SU-DHL-6 (cell line): ENCODE measurements at regions not wholly inside any gene's neighbourhood (a gene's known extent, or its start where the extent isn't known, plus 50 kb on each side); places are given as distances from the start of the nearest gene placed in this dataset.
"Not testable (repeated sequence)": the region's sequence is repeated elsewhere in the genome, so short reads cannot be mapped to it uniquely, and the experiment has no call there.

Source experiments
- H2AFZ ChIP-seq: fragments of 200-600 bp; sonication (generic); 2 replicates; pipeline ENCODE4 v1.6.1; 2014; ENCODE audit warnings: low read depth, mild to moderate bottlenecking, moderate library complexity, mixed read lengths, antibody characterized with exemption, low read length; ENCODE audit not compliant: severe bottlenecking
- H3F3A ChIP-seq: fragments of 200-600 bp; shearing (Covaris generic); 2 replicates; pipeline ENCODE4 v1.6.0; 2016; ENCODE audit warnings: antibody characterized with exemption, mild to moderate bottlenecking; ENCODE audit not compliant: insufficient read depth
- H3K27ac ChIP-seq: fragments of 200-600 bp; sonication (generic); 2 replicates; pipeline ENCODE4 v1.5.1; 2016; ENCODE audit warnings: low read depth, mild to moderate bottlenecking, low read length, moderate library complexity, mixed read lengths
- H3K27me3 ChIP-seq: fragments of 200-600 bp; sonication (generic), shearing (Covaris generic); 2 replicates; pipeline ENCODE4 v1.6.0; 2014; ENCODE audit warnings: mild to moderate bottlenecking, low read length
- H3K36me3 ChIP-seq: fragments of 200-600 bp; sonication (generic); 2 replicates; pipeline ENCODE4 v1.6.1; 2014; ENCODE audit warnings: mild to moderate bottlenecking, low read length, mixed read lengths
- H3K4me2 ChIP-seq: fragments of 300-600, 200-600 bp; shearing (Covaris generic), sonication (generic); 2 replicates; pipeline ENCODE4 v1.6.0; 2014; ENCODE audit warnings: low read length, low read depth, mild to moderate bottlenecking; ENCODE audit not compliant: poor library complexity, severe bottlenecking
- H3K4me3 ChIP-seq: fragments of 200-600 bp; sonication (generic); 2 replicates; pipeline ENCODE4 v1.5.1; 2014; ENCODE audit warnings: antibody characterized with exemption, low read length, mild to moderate bottlenecking, mixed read lengths; ENCODE audit not compliant: insufficient read depth, poor library complexity, severe bottlenecking
- H3K79me2 ChIP-seq: fragments of 200-600 bp; sonication (generic); 2 replicates; pipeline ENCODE4 v1.6.1; 2014; ENCODE audit warnings: mild to moderate bottlenecking, low read length, moderate library complexity; ENCODE audit not compliant: insufficient read depth
- H3K9ac ChIP-seq: fragments of 200-600 bp; sonication (generic); 2 replicates; pipeline ENCODE4 v1.7.0; 2014; ENCODE audit warnings: mild to moderate bottlenecking, low read length
- H3K9me2 ChIP-seq: fragments of 200-600 bp; sonication (generic); replicated peaks from 2 replicates; pipeline ENCODE4 v1.6.1; 2014; ENCODE audit warnings: low read length; ENCODE audit not compliant: insufficient read depth
- H3K9me3 ChIP-seq: fragments of 200-600 bp; sonication (generic); 2 replicates; pipeline ENCODE4 v1.6.1; 2014; ENCODE audit warnings: low read length, mixed read lengths; ENCODE audit not compliant: insufficient read depth
- H4K20me1 ChIP-seq: fragments of 200-600 bp; sonication (generic); 2 replicates; pipeline ENCODE4 v1.6.1; 2014; ENCODE audit warnings: low read depth, mild to moderate bottlenecking, antibody characterized with exemption, low read length, moderate library complexity, mixed read lengths
- EZH2phosphoT487 ChIP-seq: fragments of 200-600 bp; sonication (generic), shearing (Covaris generic); conservative IDR thresholded peaks from 2 replicates; pipeline ENCODE4 v1.6.1; 2018; ENCODE audit warnings: mild to moderate bottlenecking, antibody characterized with exemption, low read length, moderate library complexity, mixed read lengths
- TF ChIP-seq, protein P1 (sequence below): fragments of 200-600 bp; sonication (generic); IDR thresholded peaks from one replicate; pipeline ENCODE4 v1.5.1; 2017; ENCODE audit warnings: antibody characterized with exemption, mild to moderate bottlenecking, low read length, moderate library complexity; ENCODE audit not compliant: insufficient read depth, poor library complexity, severe bottlenecking

DNA sequence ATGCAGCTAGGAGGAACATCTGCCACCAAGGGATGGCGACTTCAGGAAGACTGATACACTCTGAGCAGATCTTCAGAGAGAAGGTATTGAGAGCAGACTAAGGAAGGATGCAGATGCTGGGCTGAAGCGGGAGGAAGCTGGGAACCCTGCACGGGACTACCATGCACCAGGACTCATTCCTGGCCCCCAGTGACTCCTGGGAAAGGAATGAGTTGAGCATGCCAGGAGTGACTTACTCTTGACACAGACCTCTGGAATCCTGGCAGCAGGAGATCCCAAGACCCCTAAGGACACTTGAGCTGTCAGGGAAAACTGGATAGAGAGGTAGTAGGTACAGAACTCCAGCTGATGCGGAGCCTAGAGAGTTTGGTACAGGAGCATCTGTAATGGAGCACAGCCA, 336.1 kb downstream of the RPS29 start:
- Histone ChIP-seq H3K9me2 (no peaks in the 10 kb centered on the region), H3K36me3 (no peaks in the 10 kb centered on the region)

DNA sequence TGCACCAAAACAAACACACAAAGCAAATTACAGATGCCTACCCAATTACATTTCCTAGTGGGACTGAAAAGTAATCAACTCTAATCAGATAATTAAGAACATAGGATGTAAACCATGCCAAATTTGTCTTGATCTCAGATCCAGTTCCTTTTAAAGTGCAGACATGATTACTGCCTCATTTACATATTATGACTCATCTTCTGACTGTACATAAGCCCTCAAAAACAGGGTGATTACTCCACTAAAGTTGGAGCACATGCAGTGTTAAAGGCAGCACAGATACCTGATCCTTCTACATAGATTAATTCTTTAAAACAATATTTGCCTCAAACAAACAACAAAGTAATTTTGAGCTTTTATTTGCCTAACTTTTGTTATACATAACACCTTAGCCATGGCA, 337.2 kb downstream of the RPS29 start:
- no peak overlapping the region for H3K4me3 ChIP-seq
- no peaks in the 10 kb centered on the region for H3K27me3 ChIP-seq
- H3K79me2 ChIP-seq: no peaks in the 10 kb centered on the region
- H2AFZ ChIP-seq: no peak overlapping the region
- H3K4me2 ChIP-seq: no peak overlapping the region
- no peaks in the 10 kb centered on the region for H4K20me1 ChIP-seq
- H3F3A ChIP-seq: no peaks in the 10 kb centered on the region
- H3K36me3 ChIP-seq: no peaks in the 10 kb centered on the region
- TF ChIP-seq, protein P1, sequence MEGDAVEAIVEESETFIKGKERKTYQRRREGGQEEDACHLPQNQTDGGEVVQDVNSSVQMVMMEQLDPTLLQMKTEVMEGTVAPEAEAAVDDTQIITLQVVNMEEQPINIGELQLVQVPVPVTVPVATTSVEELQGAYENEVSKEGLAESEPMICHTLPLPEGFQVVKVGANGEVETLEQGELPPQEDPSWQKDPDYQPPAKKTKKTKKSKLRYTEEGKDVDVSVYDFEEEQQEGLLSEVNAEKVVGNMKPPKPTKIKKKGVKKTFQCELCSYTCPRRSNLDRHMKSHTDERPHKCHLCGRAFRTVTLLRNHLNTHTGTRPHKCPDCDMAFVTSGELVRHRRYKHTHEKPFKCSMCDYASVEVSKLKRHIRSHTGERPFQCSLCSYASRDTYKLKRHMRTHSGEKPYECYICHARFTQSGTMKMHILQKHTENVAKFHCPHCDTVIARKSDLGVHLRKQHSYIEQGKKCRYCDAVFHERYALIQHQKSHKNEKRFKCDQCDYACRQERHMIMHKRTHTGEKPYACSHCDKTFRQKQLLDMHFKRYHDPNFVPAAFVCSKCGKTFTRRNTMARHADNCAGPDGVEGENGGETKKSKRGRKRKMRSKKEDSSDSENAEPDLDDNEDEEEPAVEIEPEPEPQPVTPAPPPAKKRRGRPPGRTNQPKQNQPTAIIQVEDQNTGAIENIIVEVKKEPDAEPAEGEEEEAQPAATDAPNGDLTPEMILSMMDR: no peak
- no peak for TF ChIP-seq EZH2phosphoT487
- no peaks in the 10 kb centered on the region for H3K9me3 ChIP-seq
- H3K9me2 ChIP-seq: no peaks in the 10 kb centered on the region
- no peak overlapping the region for H3K9ac ChIP-seq
- no peak overlapping the region for H3K27ac ChIP-seq

More for the DNA sequence above, 336.1 kb downstream of the RPS29 start:
- Histone ChIP-seq H2AFZ (no peak overlapping the region), H3K4me2 (no peak overlapping the region), H3K4me3 (no peak overlapping the region), H3K9me3 (no peaks in the 10 kb centered on the region), H3K9ac (no peak overlapping the region), H3K27me3 (no peaks in the 10 kb centered on the region), H3K27ac (no peak overlapping the region), H3F3A (no peaks in the 10 kb centered on the region), H4K20me1 (no peaks in the 10 kb centered on the region), H3K79me2 (no peaks in the 10 kb centered on the region)
- TF ChIP-seq, protein P1: no peak
- TF ChIP-seq EZH2phosphoT487: no peak

DNA sequence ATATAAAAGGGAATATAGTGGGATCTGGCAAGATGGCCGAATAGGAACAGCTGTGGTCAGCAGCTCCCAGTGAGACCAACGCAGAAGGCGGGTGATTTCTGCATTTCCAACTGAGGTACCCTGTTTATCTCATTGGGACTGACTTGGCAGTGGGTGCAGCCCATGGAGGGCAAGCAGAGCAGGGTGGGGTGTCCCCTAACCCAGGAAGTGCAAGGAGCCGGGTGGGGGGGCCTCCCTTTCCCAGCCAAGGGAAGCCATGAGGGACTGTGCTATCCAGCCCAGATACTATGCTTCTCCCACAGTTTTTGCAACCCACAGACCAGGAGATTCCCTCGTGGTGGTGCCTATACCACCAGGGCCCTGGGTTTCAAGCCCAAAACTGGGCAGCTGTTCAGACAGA, 342.4 kb downstream of the RPS29 start:
- not testable (repeated sequence) for H4K20me1 ChIP-seq, H3F3A ChIP-seq, H3K9me3 ChIP-seq, H3K9ac ChIP-seq, H3K4me3 ChIP-seq, H3K9me2 ChIP-seq, H3K27me3 ChIP-seq, H3K27ac ChIP-seq, H3K4me2 ChIP-seq, H3K79me2 ChIP-seq, H2AFZ ChIP-seq, H3K36me3 ChIP-seq

DNA sequence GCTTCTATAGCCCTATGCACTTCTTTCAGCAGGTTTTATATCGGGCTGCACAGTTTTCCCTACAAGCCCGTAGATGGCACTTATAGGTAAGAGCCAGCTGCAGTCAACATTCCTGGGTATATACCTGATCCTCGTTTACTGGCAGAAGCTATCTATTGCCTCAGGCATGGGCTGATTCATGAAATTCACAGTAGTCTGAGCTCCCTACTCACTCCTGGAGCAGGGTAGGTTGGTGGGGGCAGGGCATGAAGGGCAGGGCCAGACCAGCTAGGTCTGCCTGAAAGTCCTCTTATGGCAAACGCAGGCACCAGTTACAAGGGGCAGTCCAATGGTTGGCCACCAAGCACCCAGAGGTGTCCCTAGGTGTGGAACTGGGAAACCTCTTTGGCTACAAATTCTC, 345.8 kb downstream of the RPS29 start:
- Histone ChIP-seq H4K20me1 (no peaks in the 10 kb centered on the region), H3K9me2 (no peaks in the 10 kb centered on the region; the same call in 1 of the 2 replicates), H2AFZ (no peak overlapping the region), H3K4me2 (no peak overlapping the region), H3K4me3 (no peak overlapping the region), H3K79me2 (no peaks in the 10 kb centered on the region), H3K27me3 (no peaks in the 10 kb centered on the region), H3K36me3 (no peaks in the 10 kb centered on the region), H3K9ac (no peak overlapping the region), H3K9me3 (peaks cover 14% of the 10 kb centered on the region; the same call in 1 of the 2 replicates), H3F3A (no peaks in the 10 kb centered on the region), H3K27ac (no peak overlapping the region)
- TF ChIP-seq, protein P1: no peak
- TF ChIP-seq EZH2phosphoT487: no peak
